ENCODE measurements at regions not wholly inside any gene's neighbourhood (a gene's known extent, or its start where the extent isn't known, plus 50 kb on each side); places are given as distances from the start of the nearest gene placed in this dataset.

GRCh38 chr11:127521413-127521812 is 520.8 kb upstream of the KIRREL3 start:
- TF ChIP-seq, protein P1, sequence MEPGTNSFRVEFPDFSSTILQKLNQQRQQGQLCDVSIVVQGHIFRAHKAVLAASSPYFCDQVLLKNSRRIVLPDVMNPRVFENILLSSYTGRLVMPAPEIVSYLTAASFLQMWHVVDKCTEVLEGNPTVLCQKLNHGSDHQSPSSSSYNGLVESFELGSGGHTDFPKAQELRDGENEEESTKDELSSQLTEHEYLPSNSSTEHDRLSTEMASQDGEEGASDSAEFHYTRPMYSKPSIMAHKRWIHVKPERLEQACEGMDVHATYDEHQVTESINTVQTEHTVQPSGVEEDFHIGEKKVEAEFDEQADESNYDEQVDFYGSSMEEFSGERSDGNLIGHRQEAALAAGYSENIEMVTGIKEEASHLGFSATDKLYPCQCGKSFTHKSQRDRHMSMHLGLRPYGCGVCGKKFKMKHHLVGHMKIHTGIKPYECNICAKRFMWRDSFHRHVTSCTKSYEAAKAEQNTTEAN (CRISPR knock-in tag; IDR thresholded peaks at IDR 0.05) = no peak
- TF ChIP-seq CTCF (IDR thresholded peaks at IDR 0.05) (no peak), ZNF532 (CRISPR knock-in tag; IDR thresholded peaks at IDR 0.05; ENCODE audit: borderline replicate concordance) (no peak), FOXP4 (CRISPR knock-in tag; IDR thresholded peaks at IDR 0.05) (no peak), PREB (CRISPR knock-in tag; IDR thresholded peaks at IDR 0.05; ENCODE audit: borderline replicate concordance) (no peak), NR1H2 (CRISPR knock-in tag; IDR thresholded peaks at IDR 0.05) (no peak), TEAD4 (CRISPR knock-in tag; IDR thresholded peaks at IDR 0.05) (no peak)

All from WTC11 (cell line).